NCI-H2107 (cell line): ENCODE measurements at regions not wholly inside any gene's neighbourhood (a gene's known extent, or its start where the extent isn't known, plus 50 kb on each side); places are given as distances from the start of the nearest gene placed in this dataset.

Experiments used
- DNase-seq: peaks from one replicate; lab custom pipeline; 2025; lab: John Stamatoyannopoulos, UW

DNA sequence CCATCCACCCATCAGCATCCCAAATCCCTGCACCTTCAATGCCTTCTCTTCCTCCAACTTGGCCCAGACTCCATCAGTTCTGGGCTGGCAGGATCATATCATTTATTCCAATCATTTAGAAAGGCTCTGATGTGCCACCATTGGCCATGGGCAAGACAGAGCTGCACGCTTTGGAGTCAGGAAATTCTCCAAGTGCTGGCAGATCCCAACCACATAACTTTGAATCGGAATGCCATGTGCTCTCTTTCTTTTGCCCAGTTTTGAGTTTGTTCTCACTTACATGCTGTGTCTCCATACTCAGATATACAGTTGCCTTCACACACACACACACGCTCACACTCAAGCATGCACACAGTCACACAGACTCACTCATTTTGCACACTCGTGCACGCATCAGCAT is 85.7 kb upstream of the GHITM start:
- no peak for DNase-seq

DNA sequence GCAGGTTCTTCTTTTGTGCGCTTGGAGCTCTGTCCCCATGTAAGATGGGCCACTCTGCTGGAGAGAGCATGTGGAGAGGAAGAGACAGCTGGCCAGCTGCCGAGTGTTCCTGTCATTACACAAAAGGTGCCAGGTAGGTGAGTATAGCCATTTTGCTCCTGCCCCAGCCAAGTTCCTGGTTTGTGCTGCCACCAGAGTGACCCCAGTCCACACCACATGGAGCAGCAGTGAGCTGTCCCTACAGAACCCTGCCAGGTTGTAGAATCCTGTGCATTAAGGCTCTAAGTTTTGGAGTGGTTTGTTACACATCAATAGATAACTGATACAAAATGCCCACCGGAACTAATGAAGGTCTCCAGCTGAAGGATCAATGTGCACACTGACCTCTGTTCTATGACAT is 84.6 kb upstream of the GHITM start:
- no peak for DNase-seq

DNA sequence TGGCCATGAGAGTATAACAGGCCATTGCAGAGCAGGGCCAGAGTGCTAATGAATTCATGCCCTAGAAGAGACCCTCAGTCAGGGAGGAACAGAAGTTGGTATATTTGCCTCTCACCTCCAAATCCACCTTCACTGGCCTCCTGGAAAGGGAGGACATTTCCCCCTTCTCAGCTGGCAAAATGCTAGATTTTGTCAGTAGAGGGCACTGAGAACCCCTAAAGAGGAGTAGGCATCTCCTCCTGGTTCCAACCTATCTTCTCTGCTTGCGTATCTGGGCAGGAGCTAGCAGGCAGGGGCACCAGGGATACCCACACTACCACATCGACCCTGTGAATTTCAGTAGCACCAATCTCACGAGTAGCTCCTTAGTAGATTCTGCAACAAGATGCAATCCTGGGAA is 79.8 kb upstream of the GHITM start:
- no peak for DNase-seq

DNA sequence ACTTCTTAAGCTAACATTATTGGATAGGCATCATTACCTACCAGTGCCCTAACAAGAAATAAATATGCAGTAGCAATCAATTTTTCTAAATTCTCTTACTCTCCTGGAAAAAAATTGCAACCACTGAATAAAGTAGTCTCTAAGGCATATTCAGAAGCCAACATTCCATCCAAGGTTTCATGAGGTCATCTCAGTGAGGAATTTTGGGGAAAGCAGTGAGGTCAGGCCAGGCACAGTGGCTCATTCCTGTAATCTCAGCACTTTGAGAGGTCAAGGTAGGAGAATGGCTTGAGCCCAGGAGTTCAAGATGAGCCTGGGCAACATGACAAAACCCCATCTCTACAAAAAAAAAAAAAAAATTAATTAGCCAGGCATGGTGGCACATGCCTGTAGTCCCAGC is 75.9 kb upstream of the GHITM start:
- DNase-seq, result no peak

DNA sequence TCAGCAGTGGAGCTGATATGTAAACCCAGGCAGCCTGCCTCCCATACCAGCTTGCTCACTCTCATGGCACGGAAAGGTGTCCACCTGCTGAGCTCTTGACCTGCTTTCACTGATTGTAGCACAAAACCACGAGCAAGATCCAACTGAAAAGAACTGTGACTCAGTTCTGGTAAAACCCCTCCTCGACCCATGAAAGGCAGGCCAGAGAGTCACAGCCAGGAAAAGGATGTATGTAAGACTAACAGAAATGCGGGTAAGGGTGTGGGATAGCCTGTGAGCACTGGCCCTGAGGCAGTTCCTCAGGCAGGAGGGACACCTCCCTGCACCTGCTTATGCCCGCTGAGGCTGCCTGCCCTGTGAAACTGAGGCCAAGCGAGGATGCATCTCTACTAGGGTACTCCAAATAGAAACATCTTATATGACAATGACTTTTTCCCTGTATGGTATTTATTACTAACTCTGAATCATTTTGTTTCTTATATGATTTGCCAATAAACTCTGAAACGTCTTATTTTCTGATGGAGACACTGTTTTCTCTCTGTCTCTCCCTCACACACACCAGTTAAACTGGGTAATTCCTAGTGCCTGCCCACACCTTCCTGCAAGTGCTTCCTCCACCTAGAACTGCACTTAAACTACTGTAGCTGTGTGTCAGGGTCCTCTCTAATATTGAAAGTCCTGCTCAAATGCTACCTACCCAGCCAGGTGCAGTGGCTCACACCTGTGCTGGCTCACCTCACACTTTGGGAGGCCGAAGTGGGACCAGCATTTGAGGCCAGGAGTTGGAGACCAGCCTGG is 73.3 kb upstream of the GHITM start:
- DNase-seq, result no peak

GRCh38 chr10:84074521-84074920 is 64.8 kb upstream of the GHITM start:
- no peak for DNase-seq

DNA sequence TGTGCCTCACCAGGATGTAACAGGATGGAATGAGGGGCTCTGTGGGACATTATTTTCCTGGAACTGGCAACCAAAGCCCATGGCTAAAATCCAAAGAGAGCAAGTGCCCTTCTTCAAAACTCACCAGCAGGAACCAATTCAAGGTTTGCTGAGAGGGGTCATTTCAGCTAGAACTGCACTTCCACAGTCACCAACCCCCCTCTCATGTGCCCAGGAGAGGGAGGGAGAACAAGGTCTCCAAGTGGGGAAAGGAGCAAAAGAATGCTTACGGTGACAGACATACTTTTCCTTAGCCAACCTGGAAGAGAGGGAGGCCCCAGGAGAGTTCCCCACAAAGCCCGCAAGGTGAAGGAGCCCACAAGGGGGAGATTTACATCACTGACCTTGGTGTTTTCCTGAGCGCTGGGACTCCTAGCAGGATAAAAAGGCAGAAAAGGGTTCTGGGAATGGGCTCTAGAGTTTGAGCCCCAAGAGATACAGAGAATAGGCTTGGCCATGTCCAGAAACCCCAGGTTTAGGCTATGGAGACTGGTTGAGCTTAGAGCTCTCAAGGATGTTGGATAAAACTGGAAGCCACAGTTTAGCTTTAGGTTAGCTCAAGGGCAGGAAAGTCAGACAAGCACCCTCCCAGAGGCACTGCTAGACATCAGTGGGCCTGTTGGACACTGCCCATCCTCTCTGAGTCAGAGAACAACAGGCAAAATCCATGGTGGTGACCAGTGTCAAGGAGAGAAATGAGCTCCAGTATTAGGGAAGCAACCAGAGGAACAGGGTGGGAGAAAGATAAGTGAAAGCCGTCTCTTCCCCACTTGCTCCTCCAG is 63.9 kb upstream of the GHITM start:
- no peak for DNase-seq

DNA sequence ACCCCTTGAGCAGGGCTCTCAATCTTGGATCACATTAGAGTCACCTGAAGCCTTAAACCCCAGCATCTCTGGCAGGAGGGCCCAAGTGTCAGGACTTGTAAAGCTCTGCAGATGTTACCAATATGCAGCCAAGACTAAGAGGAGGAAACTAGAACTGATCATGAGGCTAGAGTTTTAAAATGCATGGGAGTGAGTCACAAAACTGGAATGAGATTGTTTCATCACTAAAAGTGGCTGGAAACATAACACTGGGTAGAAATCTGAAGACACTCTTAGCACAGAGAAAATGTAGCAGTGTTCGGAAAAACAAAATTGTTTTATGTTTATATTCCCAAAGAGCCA is 63.3 kb upstream of the GHITM start:
- no peak for DNase-seq

- no peak for DNase-seq
These were observed 62.6 kb upstream of the GHITM start for GRCh38 chr10:84076540-84077195.

- no peak for DNase-seq
These were observed 61.5 kb upstream of the GHITM start for GRCh38 chr10:84077768-84078167.

DNA sequence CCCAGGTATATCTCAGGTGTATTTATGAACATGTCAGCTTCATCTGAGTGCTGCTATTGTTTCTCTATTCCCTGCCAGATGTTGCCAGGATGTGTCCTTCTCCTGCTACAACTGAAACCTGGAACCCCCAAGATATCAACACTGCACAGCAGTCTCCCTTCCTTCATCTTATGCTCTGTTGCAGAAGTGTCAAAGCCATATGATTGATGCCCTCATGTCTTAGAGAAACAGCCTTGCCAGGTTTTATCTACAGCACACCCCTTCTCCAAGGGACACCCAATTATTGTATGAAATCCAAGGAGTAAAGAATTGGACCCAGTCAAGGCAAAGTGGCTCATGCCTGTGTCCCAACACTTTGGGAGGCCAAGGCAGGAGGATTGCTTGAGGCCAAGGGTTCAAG is 60.5 kb upstream of the GHITM start:
- DNase-seq, result no peak

- no peak for DNase-seq
These were observed 55.0 kb upstream of the GHITM start for GRCh38 chr10:84084342-84084741.

- no peak for DNase-seq
These were observed 52.1 kb upstream of the GHITM start for GRCh38 chr10:84087202-84087601.

GRCh38 chr10:84088626-84089025 is 50.7 kb upstream of the GHITM start:
- no peak for DNase-seq

DNA sequence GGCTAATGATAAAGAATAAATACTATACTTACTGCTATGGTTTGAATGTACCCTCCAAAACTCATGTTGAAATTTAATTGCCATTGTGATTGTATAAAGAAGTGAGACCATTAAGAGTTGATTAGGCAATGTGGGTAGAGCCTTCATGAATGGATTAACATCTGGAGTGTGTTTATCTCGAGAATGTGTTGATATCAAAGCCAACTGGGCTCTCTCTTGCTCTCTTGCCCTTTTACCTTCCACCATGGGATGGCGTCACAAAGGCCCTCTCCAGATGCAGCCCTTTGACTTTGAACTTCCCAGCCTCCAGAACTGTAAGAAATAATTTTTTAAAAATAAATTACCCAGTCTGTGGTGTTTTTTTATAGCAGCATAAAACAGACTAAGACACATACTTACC is 50.1 kb upstream of the GHITM start:
- DNase-seq, result no peak
